ENCODE measurements at regions not wholly inside any gene's neighbourhood (a gene's known extent, or its start where the extent isn't known, plus 50 kb on each side); places are given as distances from the start of the nearest gene placed in this dataset.

DNA sequence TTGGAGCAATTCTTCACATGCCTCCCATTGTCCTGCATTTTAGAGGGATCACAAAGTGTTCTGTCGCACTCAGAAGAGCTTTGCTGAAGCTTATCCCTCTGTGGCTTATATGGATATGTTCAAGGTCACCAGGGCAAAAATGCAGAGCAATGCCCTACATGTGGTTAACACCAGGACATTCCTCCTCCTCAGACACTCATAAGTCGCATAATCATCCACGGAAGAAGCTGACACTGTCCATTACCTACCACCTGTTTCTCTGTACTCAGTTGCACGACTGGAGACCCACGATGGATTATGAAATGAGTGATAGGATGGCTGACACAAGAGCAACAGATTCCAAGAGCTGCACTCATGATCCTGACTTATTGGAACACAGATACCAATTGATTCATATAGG lies 68.7 kb upstream of the PRDX4 start (continued):
- TF ChIP-seq, protein P1, sequence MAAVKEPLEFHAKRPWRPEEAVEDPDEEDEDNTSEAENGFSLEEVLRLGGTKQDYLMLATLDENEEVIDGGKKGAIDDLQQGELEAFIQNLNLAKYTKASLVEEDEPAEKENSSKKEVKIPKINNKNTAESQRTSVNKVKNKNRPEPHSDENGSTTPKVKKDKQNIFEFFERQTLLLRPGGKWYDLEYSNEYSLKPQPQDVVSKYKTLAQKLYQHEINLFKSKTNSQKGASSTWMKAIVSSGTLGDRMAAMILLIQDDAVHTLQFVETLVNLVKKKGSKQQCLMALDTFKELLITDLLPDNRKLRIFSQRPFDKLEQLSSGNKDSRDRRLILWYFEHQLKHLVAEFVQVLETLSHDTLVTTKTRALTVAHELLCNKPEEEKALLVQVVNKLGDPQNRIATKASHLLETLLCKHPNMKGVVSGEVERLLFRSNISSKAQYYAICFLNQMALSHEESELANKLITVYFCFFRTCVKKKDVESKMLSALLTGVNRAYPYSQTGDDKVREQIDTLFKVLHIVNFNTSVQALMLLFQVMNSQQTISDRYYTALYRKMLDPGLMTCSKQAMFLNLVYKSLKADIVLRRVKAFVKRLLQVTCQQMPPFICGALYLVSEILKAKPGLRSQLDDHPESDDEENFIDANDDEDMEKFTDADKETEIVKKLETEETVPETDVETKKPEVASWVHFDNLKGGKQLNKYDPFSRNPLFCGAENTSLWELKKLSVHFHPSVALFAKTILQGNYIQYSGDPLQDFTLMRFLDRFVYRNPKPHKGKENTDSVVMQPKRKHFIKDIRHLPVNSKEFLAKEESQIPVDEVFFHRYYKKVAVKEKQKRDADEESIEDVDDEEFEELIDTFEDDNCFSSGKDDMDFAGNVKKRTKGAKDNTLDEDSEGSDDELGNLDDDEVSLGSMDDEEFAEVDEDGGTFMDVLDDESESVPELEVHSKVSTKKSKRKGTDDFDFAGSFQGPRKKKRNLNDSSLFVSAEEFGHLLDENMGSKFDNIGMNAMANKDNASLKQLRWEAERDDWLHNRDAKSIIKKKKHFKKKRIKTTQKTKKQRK (IDR thresholded peaks at IDR 0.05; ENCODE audit: low read depth, low read length), result no peak
- TF ChIP-seq SMAD1 (IDR thresholded peaks at IDR 0.05; ENCODE audit: low read depth, partially characterized antibody) (no peak), HCFC1 (IDR thresholded peaks at IDR 0.05; ENCODE audit: low read length) (no peak), CREB1 (IDR thresholded peaks at IDR 0.05; ENCODE audit: low read depth) (no peak)
- TF ChIP-seq, protein P2, sequence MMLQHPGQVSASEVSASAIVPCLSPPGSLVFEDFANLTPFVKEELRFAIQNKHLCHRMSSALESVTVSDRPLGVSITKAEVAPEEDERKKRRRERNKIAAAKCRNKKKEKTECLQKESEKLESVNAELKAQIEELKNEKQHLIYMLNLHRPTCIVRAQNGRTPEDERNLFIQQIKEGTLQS (IDR thresholded peaks at IDR 0.05; ENCODE audit: borderline replicate concordance, extremely low read depth, low read depth, low read length), result no peak

DNA sequence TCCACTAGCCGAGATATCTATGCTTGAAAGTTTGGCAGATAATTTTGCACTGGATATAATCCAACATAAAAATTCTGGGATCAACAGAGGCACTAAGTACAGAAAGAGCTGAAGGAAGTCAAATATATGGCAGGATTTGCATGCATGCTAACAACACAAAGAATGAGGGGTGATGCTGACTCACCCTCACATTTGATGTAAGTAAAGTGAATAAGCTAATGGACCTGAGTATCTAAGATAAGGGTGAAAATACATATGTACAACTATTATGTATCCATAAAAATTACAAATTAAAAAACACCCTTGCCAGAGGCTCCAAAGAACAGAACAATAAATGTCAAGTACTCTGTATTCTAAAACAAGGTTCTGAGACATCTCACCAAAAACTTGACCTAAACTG lies 63.8 kb upstream of the PRDX4 start:
- in situ Hi-C loops (cut with MboI) (no loop called here), intact Hi-C loops (cut with micrococcal nuclease; ENCODE audit: unreplicated experiment) (no loop called here)

More for the DNA sequence above, 63.8 kb upstream of the PRDX4 start:
- H3K9ac ChIP-seq (ENCODE audit: control insufficient read depth, insufficient read depth, low read length), result no peak overlapping the region
- POLR2A ChIA-PET, result no interaction called here
- 0% methylated on average over 1 of the region's 1 CpG for WGBS (ENCODE audit: insufficient coverage, insufficient replicate concordance, low lambda C conversion rate, missing lambda C conversion rate)
- H3K4me2 ChIP-seq (ENCODE audit: control insufficient read depth, insufficient read depth), result no peak overlapping the region
- H3K9me3 ChIP-seq (replicated peaks; ENCODE audit: control insufficient read depth, insufficient read depth, low read length), result no peaks in the 10 kb centered on the region
- ATAC-seq, result no peak
- no peak for DNase-seq (ENCODE audit: low read depth, low spot score)
- BruUV-seq (replicated peaks), result no TSS peak
- H3K79me2 ChIP-seq (ENCODE audit: control insufficient read depth, insufficient read depth, low read length), result no peaks in the 10 kb centered on the region
- RAD21 ChIA-PET (ENCODE audit: unreplicated experiment), result no interaction called here
- no peaks in the 10 kb centered on the region for H3K4me1 ChIP-seq (ENCODE audit: control insufficient read depth, insufficient read depth, low read length)
- no peak overlapping the region for H3K4me3 ChIP-seq
- no peaks in the 10 kb centered on the region for H3K36me3 ChIP-seq (ENCODE audit: control insufficient read depth in 2 of 2, insufficient read depth in 2 of 2, low read length in 1 of 2)
- CTCF ChIA-PET, result no interaction called here
- no peak overlapping the region for H3K27ac ChIP-seq (ENCODE audit: control insufficient read depth, insufficient read depth)
- H4K20me1 ChIP-seq (ENCODE audit: control insufficient read depth, insufficient read depth), result no peaks in the 10 kb centered on the region
- no peak overlapping the region for H2AFZ ChIP-seq (ENCODE audit: control insufficient read depth, low read depth, low read length)
- SMC1A ChIA-PET (ENCODE audit: uncharacterized antibody, unreplicated experiment), result no interaction called here
- FAIRE-seq, result no peak
- TF ChIP-seq, protein P3, sequence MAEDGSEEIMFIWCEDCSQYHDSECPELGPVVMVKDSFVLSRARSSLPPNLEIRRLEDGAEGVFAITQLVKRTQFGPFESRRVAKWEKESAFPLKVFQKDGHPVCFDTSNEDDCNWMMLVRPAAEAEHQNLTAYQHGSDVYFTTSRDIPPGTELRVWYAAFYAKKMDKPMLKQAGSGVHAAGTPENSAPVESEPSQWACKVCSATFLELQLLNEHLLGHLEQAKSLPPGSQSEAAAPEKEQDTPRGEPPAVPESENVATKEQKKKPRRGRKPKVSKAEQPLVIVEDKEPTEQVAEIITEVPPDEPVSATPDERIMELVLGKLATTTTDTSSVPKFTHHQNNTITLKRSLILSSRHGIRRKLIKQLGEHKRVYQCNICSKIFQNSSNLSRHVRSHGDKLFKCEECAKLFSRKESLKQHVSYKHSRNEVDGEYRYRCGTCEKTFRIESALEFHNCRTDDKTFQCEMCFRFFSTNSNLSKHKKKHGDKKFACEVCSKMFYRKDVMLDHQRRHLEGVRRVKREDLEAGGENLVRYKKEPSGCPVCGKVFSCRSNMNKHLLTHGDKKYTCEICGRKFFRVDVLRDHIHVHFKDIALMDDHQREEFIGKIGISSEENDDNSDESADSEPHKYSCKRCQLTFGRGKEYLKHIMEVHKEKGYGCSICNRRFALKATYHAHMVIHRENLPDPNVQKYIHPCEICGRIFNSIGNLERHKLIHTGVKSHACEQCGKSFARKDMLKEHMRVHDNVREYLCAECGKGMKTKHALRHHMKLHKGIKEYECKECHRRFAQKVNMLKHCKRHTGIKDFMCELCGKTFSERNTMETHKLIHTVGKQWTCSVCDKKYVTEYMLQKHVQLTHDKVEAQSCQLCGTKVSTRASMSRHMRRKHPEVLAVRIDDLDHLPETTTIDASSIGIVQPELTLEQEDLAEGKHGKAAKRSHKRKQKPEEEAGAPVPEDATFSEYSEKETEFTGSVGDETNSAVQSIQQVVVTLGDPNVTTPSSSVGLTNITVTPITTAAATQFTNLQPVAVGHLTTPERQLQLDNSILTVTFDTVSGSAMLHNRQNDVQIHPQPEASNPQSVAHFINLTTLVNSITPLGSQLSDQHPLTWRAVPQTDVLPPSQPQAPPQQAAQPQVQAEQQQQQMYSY (CRISPR knock-in tag; IDR thresholded peaks at IDR 0.05), result no peak
- TF ChIP-seq BMI1 (IDR thresholded peaks at IDR 0.05; ENCODE audit: borderline replicate concordance) (no peak), NR2F1 (conservative IDR thresholded peaks at IDR 0.05) (no peak), NFXL1 (IDR thresholded peaks at IDR 0.05; ENCODE audit: borderline replicate concordance) (no peak), TCF3 (IDR thresholded peaks at IDR 0.05; ENCODE audit: borderline replicate concordance, insufficient read depth, low read depth, low read length) (no peak), RELA (IDR thresholded peaks at IDR 0.05; ENCODE audit: borderline replicate concordance, partially characterized antibody) (no peak), FOS (IDR thresholded peaks at IDR 0.05; ENCODE audit: borderline replicate concordance, extremely low read depth, insufficient read length) (no peak), NFIC (IDR thresholded peaks at IDR 0.05; ENCODE audit: low read depth, low read length) (no peak), POU2F2 (IDR thresholded peaks at IDR 0.05; ENCODE audit: borderline replicate concordance, low read depth, low read length) (no peak), ZNF217 (IDR thresholded peaks at IDR 0.05) (no peak)
- TF ChIP-seq, protein P4, sequence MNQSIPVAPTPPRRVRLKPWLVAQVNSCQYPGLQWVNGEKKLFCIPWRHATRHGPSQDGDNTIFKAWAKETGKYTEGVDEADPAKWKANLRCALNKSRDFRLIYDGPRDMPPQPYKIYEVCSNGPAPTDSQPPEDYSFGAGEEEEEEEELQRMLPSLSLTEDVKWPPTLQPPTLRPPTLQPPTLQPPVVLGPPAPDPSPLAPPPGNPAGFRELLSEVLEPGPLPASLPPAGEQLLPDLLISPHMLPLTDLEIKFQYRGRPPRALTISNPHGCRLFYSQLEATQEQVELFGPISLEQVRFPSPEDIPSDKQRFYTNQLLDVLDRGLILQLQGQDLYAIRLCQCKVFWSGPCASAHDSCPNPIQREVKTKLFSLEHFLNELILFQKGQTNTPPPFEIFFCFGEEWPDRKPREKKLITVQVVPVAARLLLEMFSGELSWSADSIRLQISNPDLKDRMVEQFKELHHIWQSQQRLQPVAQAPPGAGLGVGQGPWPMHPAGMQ (IDR thresholded peaks at IDR 0.05; ENCODE audit: borderline replicate concordance), result no peak
- H3K27me3 ChIP-seq (replicated peaks in 1 of 2; ENCODE audit: control insufficient read depth in 2 of 2, insufficient read depth in 2 of 2, low read length in 1 of 2), result no peaks in the 10 kb centered on the region
